DMS 273 treated with DMSO at 0.1 percent for 48 hours (cell line): ENCODE measurements at regions not wholly inside any gene's neighbourhood (a gene's known extent, or its start where the extent isn't known, plus 50 kb on each side); places are given as distances from the start of the nearest gene placed in this dataset.
"Not testable (repeated sequence)": the region's sequence is repeated elsewhere in the genome, so short reads cannot be mapped to it uniquely, and the experiment has no call there.

Experiments
- DNase-seq: peaks from one replicate; lab custom pipeline; 2025; lab: John Stamatoyannopoulos, UW

GRCh38 chr4:13763707-13764106 is 136.2 kb upstream of the BOD1L1 start:
- no peak for DNase-seq

- DNase-seq: no peak
Observed at GRCh38 chr4:13765539-13765938, 138.0 kb upstream of the BOD1L1 start.

DNA sequence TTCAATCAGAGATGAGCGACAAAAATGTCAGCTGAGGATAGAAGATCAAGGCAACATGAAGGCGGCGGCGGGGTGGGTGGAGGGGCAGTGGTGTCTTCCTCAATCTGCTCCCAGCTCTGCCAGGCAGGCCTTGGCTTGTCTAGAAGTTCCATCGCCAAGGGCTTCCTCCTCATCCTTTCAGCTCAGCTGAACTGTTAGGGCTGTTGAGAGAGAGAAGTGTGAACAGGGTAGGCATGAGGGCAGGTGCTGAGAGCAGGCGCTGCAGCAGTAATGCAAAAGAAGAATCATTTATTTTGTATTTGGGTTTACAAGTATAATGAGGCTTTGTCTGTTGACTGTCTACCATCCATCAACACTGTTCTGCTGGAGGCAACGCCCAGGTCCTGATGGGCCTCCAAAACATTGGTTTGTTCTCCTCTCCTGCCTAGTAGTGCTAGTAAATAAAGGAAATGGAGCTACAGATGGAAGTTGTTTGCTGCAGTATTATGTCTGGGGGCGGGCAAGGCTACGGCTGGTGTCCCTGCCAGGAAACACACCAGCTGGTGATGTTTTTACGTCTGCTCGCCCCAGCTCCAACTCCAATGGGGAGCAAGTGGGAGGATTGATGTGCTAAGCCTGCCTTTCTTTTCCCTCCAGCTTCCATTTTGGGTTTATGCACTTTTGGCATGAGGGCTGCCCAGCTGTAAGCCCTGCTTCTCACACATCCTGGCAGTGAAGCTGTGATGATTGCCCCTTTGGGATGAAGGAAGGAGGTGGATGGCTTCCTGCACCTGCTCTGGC is 139.4 kb upstream of the BOD1L1 start:
- peak; percentile 88 for DNase-seq

DNA sequence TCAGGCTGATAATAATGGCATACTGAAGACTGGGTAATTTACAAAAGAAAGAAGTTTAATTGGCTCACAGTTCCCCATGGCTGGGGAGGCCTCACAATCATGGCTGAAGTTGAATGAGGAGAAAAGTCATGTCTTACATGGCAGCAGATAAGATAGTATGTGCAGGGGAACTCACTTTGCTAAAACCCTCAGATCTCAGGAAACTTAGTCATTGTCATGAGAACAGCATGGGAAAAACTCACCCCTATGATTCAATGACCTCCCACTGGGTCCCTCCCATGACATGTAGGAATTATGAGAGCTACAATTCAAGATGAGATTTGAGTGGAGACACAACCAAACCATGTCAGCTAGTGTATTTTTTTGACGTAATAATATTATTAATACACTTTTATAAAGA is 149.8 kb upstream of the BOD1L1 start:
- no peak for DNase-seq

GRCh38 chr4:13778367-13778766 is 150.8 kb upstream of the BOD1L1 start:
- DNase-seq: no peak

- no peak for DNase-seq
Observed at GRCh38 chr4:13782231-13782630, 154.7 kb upstream of the BOD1L1 start.

DNA sequence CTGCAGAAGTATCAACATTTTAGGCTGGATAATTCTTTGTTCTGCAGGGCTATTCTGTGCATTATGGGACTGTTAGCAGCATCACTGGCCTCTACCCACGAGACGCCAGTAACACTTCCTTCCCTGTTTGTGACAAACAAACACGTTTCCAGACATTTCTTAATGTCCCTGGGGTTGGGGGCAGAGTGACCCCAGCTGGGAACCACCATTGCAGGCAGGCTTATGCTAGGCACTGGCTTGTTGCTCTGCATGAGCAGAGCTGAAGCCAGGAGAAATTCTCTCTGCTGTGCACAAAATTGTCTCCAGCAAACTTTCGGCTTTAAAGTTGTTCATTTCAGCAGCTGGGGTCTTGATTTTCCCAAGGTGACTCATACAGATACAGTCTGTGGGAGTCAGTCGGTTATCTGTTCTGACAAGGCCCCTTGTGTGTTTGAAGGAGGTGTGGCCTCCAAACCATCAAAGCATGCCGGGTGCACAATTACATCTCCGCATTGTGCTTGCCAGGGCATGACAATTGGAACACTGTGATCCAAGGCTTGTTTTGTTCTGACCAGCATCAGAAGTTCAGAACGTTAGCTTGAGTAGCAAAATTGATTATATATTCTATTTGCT is 156.4 kb upstream of the BOD1L1 start:
- DNase-seq: no peak

GRCh38 chr4:13793020-13793710 is 165.6 kb upstream of the BOD1L1 start:
- no peak for DNase-seq

DNA sequence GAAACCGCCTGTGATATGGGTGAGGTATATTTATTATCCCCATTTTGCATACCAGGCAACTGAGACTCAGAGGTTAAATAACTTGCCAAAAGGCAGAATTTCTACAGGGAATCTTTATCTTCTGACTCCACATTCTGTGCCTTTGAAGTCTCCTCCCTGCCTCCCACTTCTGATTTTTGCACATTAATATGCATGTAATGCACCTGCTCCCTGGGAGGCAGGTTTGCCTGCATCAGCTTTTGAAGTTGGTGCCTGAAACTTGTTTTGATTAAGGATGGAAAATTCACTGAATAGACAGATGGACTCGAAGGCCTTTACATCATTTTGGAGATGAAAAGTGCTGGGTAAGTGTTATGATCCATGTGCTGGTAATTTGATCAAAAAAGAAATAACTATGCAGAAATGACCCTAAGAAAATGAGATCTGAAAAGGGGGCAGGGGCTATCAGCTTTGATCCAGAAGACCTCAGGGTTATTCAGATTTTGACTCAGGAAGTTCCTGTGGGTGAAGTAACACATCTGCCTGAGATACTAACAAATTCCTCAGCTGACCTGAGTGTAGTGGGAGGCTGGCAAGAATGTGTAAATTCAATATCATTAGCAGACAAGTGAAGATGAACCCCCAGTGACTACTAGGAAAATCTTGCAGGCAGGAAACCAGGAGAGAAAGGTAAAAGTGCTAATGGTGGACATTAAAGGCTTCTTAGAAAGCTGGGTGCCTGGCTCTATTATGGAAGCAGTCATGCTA is 167.5 kb upstream of the BOD1L1 start:
- DNase-seq: no peak

DNA sequence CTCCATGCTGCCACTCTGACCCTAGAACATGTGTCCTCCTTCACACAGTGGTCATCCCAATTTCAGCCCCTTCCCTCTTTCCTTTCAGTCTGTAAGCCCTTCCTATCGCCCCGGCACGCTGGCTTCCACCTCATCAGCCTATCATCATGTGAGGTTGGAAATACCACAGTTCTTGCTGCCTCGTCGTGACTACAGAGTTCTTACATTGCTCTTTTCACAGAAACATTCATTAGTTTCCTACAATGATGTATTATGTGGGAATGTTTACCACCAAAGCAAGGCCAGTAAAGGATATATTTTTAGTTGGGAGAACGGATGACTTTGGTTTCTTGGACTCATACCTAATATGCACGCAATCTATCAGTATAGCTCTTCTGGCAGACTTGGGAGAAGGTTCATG is 169.5 kb upstream of the BOD1L1 start:
- DNase-seq: no peak

DNA sequence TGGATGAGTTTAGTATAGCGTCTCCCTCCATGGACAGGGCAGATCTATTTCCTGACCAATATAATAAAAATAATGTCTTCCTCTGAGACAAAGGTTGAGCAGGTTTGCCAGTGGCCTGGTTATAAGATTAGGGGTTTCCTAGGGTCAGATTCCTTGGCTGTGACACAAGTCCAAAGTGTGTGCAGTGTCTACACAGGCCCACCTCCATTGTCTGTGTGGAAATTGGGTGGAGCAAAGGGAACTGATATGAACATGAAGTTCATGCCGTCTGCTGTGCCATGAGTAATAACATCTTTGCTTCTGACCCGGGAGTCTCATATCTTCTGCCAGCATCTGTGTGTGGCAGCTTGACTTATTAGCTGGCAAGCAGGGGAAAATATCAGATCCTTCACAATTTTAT is 187.7 kb upstream of the BOD1L1 start:
- no peak for DNase-seq

DNA sequence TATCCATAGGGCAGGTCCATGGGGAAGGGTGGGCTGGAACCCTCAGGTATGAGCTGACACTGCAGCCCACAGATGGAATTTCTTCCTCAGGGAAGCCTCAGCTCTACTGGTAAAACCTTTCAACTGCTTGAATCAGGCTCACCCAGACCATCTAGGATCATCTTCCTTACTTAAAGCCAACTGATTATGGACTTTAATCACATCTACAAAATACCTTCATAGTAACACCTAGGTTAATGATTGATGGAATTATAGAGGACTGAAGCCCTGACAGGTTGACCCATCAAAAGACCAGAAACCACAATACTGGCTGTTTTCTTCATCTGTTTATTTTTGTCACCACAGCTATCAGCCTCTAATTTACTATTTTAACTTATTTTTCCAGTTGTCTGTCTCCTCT is 188.9 kb upstream of the BOD1L1 start:
- DNase-seq: no peak

DNA sequence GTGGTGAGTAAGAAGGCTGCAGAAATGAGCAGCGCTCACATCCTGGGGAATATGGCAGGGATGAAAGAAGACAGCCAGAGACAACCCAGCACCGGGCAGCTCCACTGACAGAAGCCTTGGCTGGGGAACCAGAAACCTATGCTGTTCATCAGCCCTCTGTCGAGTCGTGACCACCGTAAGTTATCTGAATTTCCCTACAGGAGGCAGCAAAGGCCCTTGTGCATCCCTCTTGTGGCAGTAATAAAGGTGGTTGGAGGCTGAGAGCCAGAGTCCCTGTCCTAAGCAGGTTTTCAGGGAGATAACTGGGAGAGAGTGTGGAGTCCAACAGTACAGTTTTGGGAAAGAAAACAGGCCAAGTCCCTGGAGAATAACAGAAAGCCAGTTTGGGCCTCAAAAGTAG is 194.0 kb upstream of the BOD1L1 start:
- DNase-seq: no peak

DNA sequence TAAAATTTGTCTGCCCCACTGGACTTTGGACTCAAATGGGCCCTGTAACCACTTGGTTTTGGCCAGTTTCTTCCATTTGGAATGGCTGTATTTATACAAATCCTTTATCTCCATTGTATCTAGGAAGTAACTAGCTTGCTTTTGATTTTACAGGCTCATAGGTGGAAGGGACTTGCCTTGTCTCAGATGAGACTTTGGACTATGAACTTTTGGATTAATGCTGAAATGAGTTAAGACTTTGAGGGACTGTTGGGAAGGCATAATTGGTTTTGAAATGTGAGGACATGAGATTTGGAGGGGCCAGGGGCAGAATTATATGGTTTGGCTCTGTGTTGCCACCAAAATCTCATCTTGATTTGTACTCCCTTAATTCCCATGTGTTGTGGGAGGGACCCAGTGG is 198.3 kb upstream of the BOD1L1 start:
- not testable (repeated sequence) for DNase-seq

- DNase-seq: no peak
Observed at GRCh38 chr4:13829457-13829856, 201.9 kb upstream of the BOD1L1 start.

GRCh38 chr4:13830449-13830848 is 202.9 kb upstream of the BOD1L1 start:
- DNase-seq: no peak

GRCh38 chr4:13833171-13833804 is 205.8 kb upstream of the BOD1L1 start:
- DNase-seq: no peak

DNA sequence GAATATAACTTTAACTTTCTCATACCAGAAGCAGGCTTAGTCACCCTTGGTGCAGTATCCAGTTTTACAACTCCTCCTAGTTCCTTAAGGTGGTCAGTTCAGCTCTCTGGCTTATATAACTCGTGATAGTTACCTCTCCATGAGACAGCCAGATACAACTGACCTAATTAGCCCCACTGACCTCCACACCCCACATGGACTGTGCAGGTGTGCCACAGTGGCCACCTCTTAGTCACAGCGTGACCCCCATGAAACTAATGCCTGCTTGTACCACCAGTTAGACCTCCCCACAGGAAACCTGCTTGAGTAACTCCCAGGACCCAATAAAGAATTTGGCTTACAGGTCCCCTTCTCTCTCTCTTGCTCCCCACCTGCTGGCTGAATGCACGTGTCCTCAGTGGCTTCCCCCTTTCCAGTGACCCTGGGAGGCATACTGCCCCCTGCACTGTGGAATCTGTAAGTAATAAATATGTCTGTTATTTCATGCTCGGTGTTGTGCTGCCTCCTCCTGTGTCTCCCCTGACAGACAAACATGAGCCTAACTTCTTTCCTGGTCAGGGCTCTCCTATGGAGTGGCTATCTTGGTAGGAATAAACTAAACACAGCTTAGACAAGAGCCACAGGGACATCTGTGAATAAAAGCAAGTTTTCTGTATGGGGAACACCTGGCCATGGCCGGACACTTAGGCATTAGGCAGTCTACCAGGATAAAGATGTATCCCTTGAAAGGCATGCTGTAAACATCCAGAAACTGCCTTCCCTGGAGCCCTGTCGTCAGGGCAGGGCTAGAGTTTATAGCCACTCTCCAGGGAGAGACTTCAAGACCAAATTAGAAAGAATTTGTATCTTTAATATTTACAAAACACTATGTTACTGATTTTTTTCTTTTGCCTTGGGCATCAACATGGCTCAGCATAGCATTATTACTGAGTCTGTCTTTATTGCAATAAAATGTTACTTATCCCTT is 209.7 kb upstream of the BOD1L1 start:
- no peak for DNase-seq

DNA sequence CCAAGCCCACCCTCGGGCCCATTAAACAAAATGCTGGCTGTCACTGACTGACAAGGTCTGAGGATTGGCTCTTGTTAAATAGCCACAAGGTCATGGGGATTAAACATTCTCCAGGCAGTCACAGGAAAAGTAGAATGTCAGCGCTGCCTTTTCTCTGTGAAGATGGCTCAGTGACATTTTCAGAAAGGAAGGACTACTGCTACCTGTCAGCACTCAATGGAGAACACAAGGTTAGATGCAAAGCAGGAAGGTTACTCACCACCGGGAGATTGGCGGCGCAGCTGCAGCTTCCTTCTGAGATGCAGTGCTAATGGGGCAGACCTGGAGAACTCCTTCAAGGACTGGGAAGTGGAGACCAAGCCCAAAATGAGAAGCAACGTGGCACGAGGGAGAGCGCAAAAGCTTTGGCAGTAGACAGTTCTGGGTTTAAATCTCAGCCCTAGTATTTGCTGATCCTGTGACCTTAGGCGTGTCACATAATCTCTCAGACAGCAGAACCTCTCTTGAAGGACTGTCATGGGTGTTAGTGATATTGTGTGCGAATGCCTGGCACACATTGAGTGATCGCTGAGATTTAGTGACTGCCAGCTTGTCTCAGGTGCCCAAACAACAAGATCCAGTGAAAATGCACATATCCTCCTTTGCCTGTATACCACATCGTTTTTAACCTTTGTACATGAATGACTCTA is 213.1 kb upstream of the BOD1L1 start:
- DNase-seq: no peak

DNA sequence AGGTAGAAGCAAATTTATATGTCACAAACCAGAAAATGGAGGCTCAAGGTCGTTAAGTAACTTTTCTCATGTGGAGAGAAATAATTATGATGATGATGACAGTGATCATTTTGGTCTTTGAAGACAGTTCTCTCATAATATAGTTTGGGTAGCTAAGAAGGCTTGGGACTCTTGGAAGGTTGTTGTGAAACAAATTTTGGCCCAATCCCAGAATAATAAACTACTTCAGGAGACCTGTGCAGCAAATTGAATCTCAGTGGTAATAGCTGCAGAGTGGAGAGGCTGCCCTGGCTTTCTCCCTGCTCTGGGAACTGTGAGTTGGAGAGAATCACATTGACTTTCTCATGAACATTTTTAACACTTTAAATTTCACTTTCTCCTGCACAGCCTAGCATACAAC is 217.2 kb upstream of the BOD1L1 start:
- no peak for DNase-seq
